Endodermal cell (in vitro differentiated cells): ENCODE measurements at regions not wholly inside any gene's neighbourhood (a gene's known extent, or its start where the extent isn't known, plus 50 kb on each side); places are given as distances from the start of the nearest gene placed in this dataset.

Experiments used
- DNase-seq: peaks from one replicate; pipeline ENCODE4 v3.0.0-alpha.2; 2017
- H3K27ac ChIP-seq: 2 replicates; pipeline ENCODE4 v1.5.1; 2013; ENCODE audit warnings: mild to moderate bottlenecking, low read depth, low read length, moderate library complexity
- H3K27me3 ChIP-seq: 2 replicates; pipeline ENCODE4 v1.6.1; 2013; ENCODE audit warnings: mild to moderate bottlenecking, low read length, moderate library complexity; ENCODE audit not compliant: insufficient read depth, control insufficient read depth, poor library complexity, severe bottlenecking
- H3K36me3 ChIP-seq: 2 replicates; pipeline ENCODE4 v1.7.0; 2013; ENCODE audit warnings: mild to moderate bottlenecking, low read length, moderate library complexity; ENCODE audit not compliant: control insufficient read depth, insufficient read depth
- H3K4me1 ChIP-seq: one replicate; pipeline ENCODE4 v1.7.0; 2013; ENCODE audit warnings: low read length; ENCODE audit not compliant: control insufficient read depth, insufficient read depth
- H3K4me3 ChIP-seq: 2 replicates; pipeline ENCODE4 v1.5.1; 2013; ENCODE audit warnings: mild to moderate bottlenecking, low read length, moderate library complexity
- H3K9ac ChIP-seq: 2 replicates; pipeline ENCODE4 v1.6.1; 2013; ENCODE audit warnings: mild to moderate bottlenecking, low read length, moderate library complexity; ENCODE audit not compliant: poor library complexity, severe bottlenecking; ENCODE audit errors: extremely low read depth
- H3K9me3 ChIP-seq: 2 replicates; pipeline ENCODE4 v1.6.1; 2013; ENCODE audit warnings: mild to moderate bottlenecking, low read length, moderate library complexity; ENCODE audit not compliant: control insufficient read depth
- H3K27ac Mint-ChIP-seq: 2 replicates; pipeline ENCODE4 v1.8.0; 2020; ENCODE audit warnings: mixed read lengths
- H3K27me3 Mint-ChIP-seq: 2 replicates; pipeline ENCODE4 v1.8.0; 2021; ENCODE audit warnings: mild to moderate bottlenecking, mixed read lengths; ENCODE audit not compliant: insufficient read depth
- H3K36me3 Mint-ChIP-seq: 2 replicates; pipeline ENCODE4 v1.8.0; 2020; ENCODE audit warnings: low read depth, mixed read lengths
- H3K4me1 Mint-ChIP-seq: 2 replicates; pipeline ENCODE4 v1.8.0; 2020; ENCODE audit warnings: mixed read lengths
- H3K4me3 Mint-ChIP-seq: 2 replicates; pipeline ENCODE4 v1.8.0; 2020; ENCODE audit warnings: mild to moderate bottlenecking, moderate library complexity, mixed read lengths
- H3K9me3 Mint-ChIP-seq: 2 replicates; pipeline ENCODE4 v1.8.0; 2020; ENCODE audit warnings: mild to moderate bottlenecking, mixed read lengths
- WGBS, 2 experiments: methylation state at CpG; one replicate each; pipeline versions ENCODE4 v1.1.5 to v1.1.7; 2013; ENCODE audit warnings: missing lambda C conversion rate in 2 of 2, mixed read lengths in 1 of 2; ENCODE audit not compliant: insufficient coverage in 1 of 2, insufficient read length in 1 of 2; 5-methylcytosine and 5-hydroxymethylcytosine counted together
- TF ChIP-seq, protein P1 (sequence below): fragments of 200-600 bp; sonication (generic); conservative IDR thresholded peaks from 2 replicates; pipeline ENCODE4 v1.5.0; 2021; ENCODE audit warnings: antibody characterized with exemption, mild to moderate bottlenecking

DNA sequence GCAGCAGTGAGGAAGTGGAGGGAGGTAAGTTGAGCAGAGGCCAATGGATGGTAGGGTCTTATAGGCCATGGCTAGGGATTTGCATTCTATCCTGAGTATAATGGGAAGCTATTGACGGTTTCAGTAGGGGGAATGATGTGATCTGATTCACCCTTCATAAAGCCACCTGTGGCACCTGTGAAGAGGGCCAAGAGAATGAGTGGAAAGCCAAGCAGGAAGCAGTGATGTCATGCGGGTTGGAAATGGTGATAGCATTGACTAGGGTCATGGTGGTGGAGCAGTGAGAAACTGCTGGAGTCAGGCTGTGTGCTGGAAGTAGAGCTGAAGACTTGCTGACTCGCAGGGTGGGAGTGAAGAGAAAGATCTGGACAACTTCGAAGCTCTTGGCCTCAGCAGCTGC is 111.7 kb downstream of the MARCHF4 start:
- no peak overlapping the region for H3K27ac Mint-ChIP-seq
- H3K4me3 Mint-ChIP-seq, result no peak overlapping the region
- H3K27me3 Mint-ChIP-seq, result peaks cover 51% of the 10 kb centered on the region
- WGBS, 2 experiments, result 93 to 94% methylated on average over 4 of the region's 4 CpGs
- no peaks in the 10 kb centered on the region for H3K36me3 ChIP-seq
- H3K9me3 ChIP-seq, result no peaks in the 10 kb centered on the region
- H3K4me1 ChIP-seq, result peaks cover 10% of the 10 kb centered on the region
- H3K4me1 Mint-ChIP-seq, result no peaks in the 10 kb centered on the region
- no peak overlapping the region for H3K4me3 ChIP-seq
- no peaks in the 10 kb centered on the region for H3K36me3 Mint-ChIP-seq
- H3K9me3 Mint-ChIP-seq, result no peaks in the 10 kb centered on the region
- no peak overlapping the region for H3K27ac ChIP-seq
- H3K9ac ChIP-seq, result no peak overlapping the region
- H3K27me3 ChIP-seq, result peaks cover 55% of the 10 kb centered on the region
- TF ChIP-seq, protein P1, sequence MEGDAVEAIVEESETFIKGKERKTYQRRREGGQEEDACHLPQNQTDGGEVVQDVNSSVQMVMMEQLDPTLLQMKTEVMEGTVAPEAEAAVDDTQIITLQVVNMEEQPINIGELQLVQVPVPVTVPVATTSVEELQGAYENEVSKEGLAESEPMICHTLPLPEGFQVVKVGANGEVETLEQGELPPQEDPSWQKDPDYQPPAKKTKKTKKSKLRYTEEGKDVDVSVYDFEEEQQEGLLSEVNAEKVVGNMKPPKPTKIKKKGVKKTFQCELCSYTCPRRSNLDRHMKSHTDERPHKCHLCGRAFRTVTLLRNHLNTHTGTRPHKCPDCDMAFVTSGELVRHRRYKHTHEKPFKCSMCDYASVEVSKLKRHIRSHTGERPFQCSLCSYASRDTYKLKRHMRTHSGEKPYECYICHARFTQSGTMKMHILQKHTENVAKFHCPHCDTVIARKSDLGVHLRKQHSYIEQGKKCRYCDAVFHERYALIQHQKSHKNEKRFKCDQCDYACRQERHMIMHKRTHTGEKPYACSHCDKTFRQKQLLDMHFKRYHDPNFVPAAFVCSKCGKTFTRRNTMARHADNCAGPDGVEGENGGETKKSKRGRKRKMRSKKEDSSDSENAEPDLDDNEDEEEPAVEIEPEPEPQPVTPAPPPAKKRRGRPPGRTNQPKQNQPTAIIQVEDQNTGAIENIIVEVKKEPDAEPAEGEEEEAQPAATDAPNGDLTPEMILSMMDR, result no peak
- no peak for DNase-seq

DNA sequence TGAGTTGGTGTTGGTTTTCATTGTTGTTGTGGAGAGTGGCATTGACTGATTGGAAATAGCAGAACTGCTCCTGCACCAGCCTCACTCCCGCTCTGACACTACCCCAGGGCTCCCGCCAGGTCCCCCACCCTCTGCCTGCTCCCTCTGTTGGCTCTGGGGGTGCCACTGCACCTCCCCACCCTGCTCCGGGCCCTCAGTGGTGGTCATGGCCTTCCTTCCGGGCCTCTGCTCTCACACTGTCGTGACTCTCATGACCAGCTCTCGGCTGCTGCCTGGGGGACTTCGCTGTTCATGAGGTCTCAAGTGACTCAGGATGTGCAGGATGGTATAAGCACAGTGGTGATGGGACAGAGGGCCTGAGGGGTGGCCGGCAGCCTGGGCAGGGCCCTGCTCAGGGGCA is 113.2 kb downstream of the MARCHF4 start:
- no peak overlapping the region for H3K27ac ChIP-seq
- Mint-ChIP-seq H3K36me3 (no peaks in the 10 kb centered on the region), H3K4me3 (no peak overlapping the region), H3K4me1 (no peaks in the 10 kb centered on the region), H3K27ac (no peak overlapping the region), H3K27me3 (peaks cover 38% of the 10 kb centered on the region), H3K9me3 (no peaks in the 10 kb centered on the region)
- 96 to 100% methylated on average over 1 to 8 of the region's 8 CpGs for WGBS, 2 experiments
- H3K36me3 ChIP-seq, result no peaks in the 10 kb centered on the region
- H3K9ac ChIP-seq, result no peak overlapping the region
- peaks cover 10% of the 10 kb centered on the region for H3K4me1 ChIP-seq
- TF ChIP-seq, protein P1, result no peak
- peaks cover 39% of the 10 kb centered on the region for H3K27me3 ChIP-seq
- DNase-seq, result no peak
- H3K4me3 ChIP-seq, result no peak overlapping the region
- no peaks in the 10 kb centered on the region for H3K9me3 ChIP-seq

DNA sequence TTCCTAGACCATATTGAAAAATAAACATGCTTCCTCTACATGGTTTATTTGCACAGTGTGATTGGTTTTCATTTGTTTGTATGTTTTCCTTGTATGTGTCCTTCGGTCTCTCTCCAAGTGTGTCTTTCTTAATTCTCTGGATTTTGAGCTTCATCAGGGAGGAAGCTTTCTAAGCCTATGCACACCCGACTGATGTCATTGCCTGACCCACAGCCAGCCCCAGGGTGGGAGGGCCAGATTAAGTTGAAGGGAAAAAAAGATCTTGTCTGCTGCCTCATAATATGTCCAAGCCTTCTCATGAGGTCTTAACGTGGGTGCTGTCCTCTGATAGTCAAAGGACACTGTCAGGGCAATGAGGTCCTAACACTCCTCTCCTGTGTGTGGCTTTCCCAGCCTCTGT is 115.2 kb downstream of the MARCHF4 start:
- TF ChIP-seq, protein P1, result no peak

More for the DNA sequence above, 115.2 kb downstream of the MARCHF4 start:
- Mint-ChIP-seq H3K4me1 (no peaks in the 10 kb centered on the region), H3K36me3 (no peaks in the 10 kb centered on the region), H3K27me3 (peaks cover 28% of the 10 kb centered on the region), H3K27ac (no peak overlapping the region), H3K9me3 (no peaks in the 10 kb centered on the region), H3K4me3 (no peak overlapping the region)
- H3K36me3 ChIP-seq, result no peaks in the 10 kb centered on the region
- no peak for DNase-seq
- 89 to 97% methylated on average over 3 of the region's 3 CpGs for WGBS, 2 experiments
- no peaks in the 10 kb centered on the region for H3K9me3 ChIP-seq
- H3K4me1 ChIP-seq, result peaks cover 10% of the 10 kb centered on the region
- no peak overlapping the region for H3K9ac ChIP-seq
- H3K4me3 ChIP-seq, result no peak overlapping the region
- H3K27me3 ChIP-seq, result peaks cover 21% of the 10 kb centered on the region
- no peak overlapping the region for H3K27ac ChIP-seq
